ENCODE measurements at regions not wholly inside any gene's neighbourhood (a gene's known extent, or its start where the extent isn't known, plus 50 kb on each side); places are given as distances from the start of the nearest gene placed in this dataset.

- no peak overlapping the region for H3K4me2 ChIP-seq (ENCODE audit: low read length)
- peaks cover 3% of the 10 kb centered on the region for H3K4me1 ChIP-seq (ENCODE audit: control insufficient read depth, low read length)
- no peak overlapping the region for H3K27ac ChIP-seq (ENCODE audit: low read depth, low read length)
- no peak overlapping the region for H3K4me3 ChIP-seq (ENCODE audit: low read length)
- H3F3A ChIP-seq (ENCODE audit: control insufficient read depth, insufficient read depth) = no peaks in the 10 kb centered on the region
- H3K36me3 ChIP-seq (ENCODE audit: control insufficient read depth, low read length) = no peaks in the 10 kb centered on the region
- no peak for TF ChIP-seq EZH2phosphoT487 (IDR thresholded peaks at IDR 0.05; ENCODE audit: borderline replicate concordance, low read length)
- no peak for TF ChIP-seq CTCF (IDR thresholded peaks at IDR 0.05; ENCODE audit: low read depth, low read length, poor library complexity, severe bottlenecking)
- no peaks in the 10 kb centered on the region for H3K9me2 ChIP-seq (replicated peaks; ENCODE audit: control insufficient read depth, low read length)
- no peaks in the 10 kb centered on the region for H3K27me3 ChIP-seq (ENCODE audit: control insufficient read depth, low read length)
- H3K79me2 ChIP-seq (ENCODE audit: control insufficient read depth, low read length) = no peaks in the 10 kb centered on the region
- no peaks in the 10 kb centered on the region for H3K9me3 ChIP-seq (ENCODE audit: control insufficient read depth, insufficient read depth, low read length)
- H4K20me1 ChIP-seq (ENCODE audit: control insufficient read depth, insufficient read depth, low read depth, low read length) = no peaks in the 10 kb centered on the region
Measured at GRCh38 chr13:99630269-99630898, 129.1 kb downstream of the TM9SF2 start.

- no peaks in the 10 kb centered on the region for H3F3A ChIP-seq (ENCODE audit: control insufficient read depth, insufficient read depth)
- no peaks in the 10 kb centered on the region for H3K9me3 ChIP-seq (ENCODE audit: control insufficient read depth, insufficient read depth, low read length)
- H3K36me3 ChIP-seq (ENCODE audit: control insufficient read depth, low read length) = no peaks in the 10 kb centered on the region
- no peaks in the 10 kb centered on the region for H3K79me2 ChIP-seq (ENCODE audit: control insufficient read depth, low read length)
- H3K4me1 ChIP-seq (ENCODE audit: control insufficient read depth, low read length) = no peaks in the 10 kb centered on the region
- H3K4me2 ChIP-seq (ENCODE audit: low read length) = no peak overlapping the region
- H3K4me3 ChIP-seq (ENCODE audit: low read length) = no peak overlapping the region
- TF ChIP-seq CTCF (IDR thresholded peaks at IDR 0.05; ENCODE audit: low read depth, low read length, poor library complexity, severe bottlenecking) = no peak
- no peak for TF ChIP-seq EZH2phosphoT487 (IDR thresholded peaks at IDR 0.05; ENCODE audit: borderline replicate concordance, low read length)
- no peak overlapping the region for H3K27ac ChIP-seq (ENCODE audit: low read depth, low read length)
- no peaks in the 10 kb centered on the region for H3K27me3 ChIP-seq (ENCODE audit: control insufficient read depth, low read length)
- no peaks in the 10 kb centered on the region for H3K9me2 ChIP-seq (replicated peaks; ENCODE audit: control insufficient read depth, low read length)
- H4K20me1 ChIP-seq (ENCODE audit: control insufficient read depth, insufficient read depth, low read depth, low read length) = no peaks in the 10 kb centered on the region
Measured at GRCh38 chr13:99629641-99630040, 128.4 kb downstream of the TM9SF2 start.

GRCh38 chr13:99628442-99628841 is 127.2 kb downstream of the TM9SF2 start:
- H4K20me1 ChIP-seq (ENCODE audit: control insufficient read depth, insufficient read depth, low read depth, low read length) = no peaks in the 10 kb centered on the region
- H3K36me3 ChIP-seq (ENCODE audit: control insufficient read depth, low read length) = no peaks in the 10 kb centered on the region

More at GRCh38 chr13:99628442-99628841, 127.2 kb downstream of the TM9SF2 start:
- Histone ChIP-seq H3K4me1 (ENCODE audit: control insufficient read depth, low read length) (no peaks in the 10 kb centered on the region), H3K9me3 (ENCODE audit: control insufficient read depth, insufficient read depth, low read length) (no peaks in the 10 kb centered on the region), H3K4me2 (ENCODE audit: low read length) (no peak overlapping the region), H3K27me3 (ENCODE audit: control insufficient read depth, low read length) (no peaks in the 10 kb centered on the region), H3K27ac (ENCODE audit: low read depth, low read length) (no peak overlapping the region), H3K79me2 (ENCODE audit: control insufficient read depth, low read length) (no peaks in the 10 kb centered on the region), H3K4me3 (ENCODE audit: low read length) (no peak overlapping the region), H3K9me2 (replicated peaks; ENCODE audit: control insufficient read depth, low read length) (no peaks in the 10 kb centered on the region), H3F3A (ENCODE audit: control insufficient read depth, insufficient read depth) (no peaks in the 10 kb centered on the region)
- TF ChIP-seq CTCF (IDR thresholded peaks at IDR 0.05; ENCODE audit: low read depth, low read length, poor library complexity, severe bottlenecking) = no peak
